Activated CD8-positive, alpha-beta memory T cell treated with anti-CD3 and anti-CD28 coated beads for 48 hours (primary cell): ENCODE measurements at regions not wholly inside any gene's neighbourhood (a gene's known extent, or its start where the extent isn't known, plus 50 kb on each side); places are given as distances from the start of the nearest gene placed in this dataset.

Experiments
- DNase-seq, 3 experiments: peaks; one replicate each; pipeline ENCODE4 v3.0.0-alpha.2; 2020; ENCODE audit warnings: low read depth in 2 of 3, low spot score in 2 of 3

- DNase-seq, result no peak
Measured at GRCh38 chr20:17858450-17859001, 110.1 kb downstream of the SNX5 start.

- no peak for DNase-seq
Measured at GRCh38 chr20:17857639-17858449, 110.8 kb downstream of the SNX5 start.

- DNase-seq, result no peak
Measured at GRCh38 chr20:17856837-17857605, 111.6 kb downstream of the SNX5 start.

- no peak for DNase-seq
Measured at GRCh38 chr20:17856024-17856564, 112.5 kb downstream of the SNX5 start.

- DNase-seq, result no peak
Measured at GRCh38 chr20:17854307-17854903, 114.2 kb downstream of the SNX5 start.

- no peak for DNase-seq
Measured at GRCh38 chr20:17852323-17852722, 116.3 kb downstream of the SNX5 start.

GRCh38 chr20:17850684-17851026, 117.9 kb downstream of the SNX5 start:
- no peak for DNase-seq

GRCh38 chr20:17849901-17850683, 118.5 kb downstream of the SNX5 start:
- DNase-seq, result no peak

GRCh38 chr20:17849138-17849900, 119.3 kb downstream of the SNX5 start:
- no peak for DNase-seq

GRCh38 chr20:17848249-17849048, 120.1 kb downstream of the SNX5 start:
- DNase-seq, result no peak

GRCh38 chr20:17845701-17846475, 122.7 kb downstream of the SNX5 start:
- DNase-seq, result no peak

GRCh38 chr20:17844549-17845298, 123.9 kb downstream of the SNX5 start:
- DNase-seq, result no peak

- no peak for DNase-seq
Measured at GRCh38 chr20:17844133-17844429, 124.5 kb downstream of the SNX5 start.

- no peak for DNase-seq
Measured at GRCh38 chr20:17843246-17844132, 125.1 kb downstream of the SNX5 start.

GRCh38 chr20:17841751-17842215, 126.8 kb downstream of the SNX5 start:
- no peak for DNase-seq

- no peak for DNase-seq
Measured at GRCh38 chr20:17840423-17840822, 128.2 kb downstream of the SNX5 start.

- DNase-seq, result no peak
Measured at GRCh38 chr20:17838921-17839320, 129.7 kb downstream of the SNX5 start.
